SU-DHL-6 (cell line): ENCODE measurements at regions not wholly inside any gene's neighbourhood (a gene's known extent, or its start where the extent isn't known, plus 50 kb on each side); places are given as distances from the start of the nearest gene placed in this dataset.
"Not testable (repeated sequence)": the region's sequence is repeated elsewhere in the genome, so short reads cannot be mapped to it uniquely, and the experiment has no call there.

Experiments used
- H2AFZ ChIP-seq: fragments of 200-600 bp; sonication (generic); 2 replicates; pipeline ENCODE4 v1.6.1; 2014; ENCODE audit warnings: low read depth, mild to moderate bottlenecking, moderate library complexity, mixed read lengths, antibody characterized with exemption, low read length; ENCODE audit not compliant: severe bottlenecking
- H3F3A ChIP-seq: fragments of 200-600 bp; shearing (Covaris generic); 2 replicates; pipeline ENCODE4 v1.6.0; 2016; ENCODE audit warnings: antibody characterized with exemption, mild to moderate bottlenecking; ENCODE audit not compliant: insufficient read depth
- H3K27ac ChIP-seq: fragments of 200-600 bp; sonication (generic); 2 replicates; pipeline ENCODE4 v1.5.1; 2016; ENCODE audit warnings: low read depth, mild to moderate bottlenecking, low read length, moderate library complexity, mixed read lengths
- H3K27me3 ChIP-seq: fragments of 200-600 bp; sonication (generic), shearing (Covaris generic); 2 replicates; pipeline ENCODE4 v1.6.0; 2014; ENCODE audit warnings: mild to moderate bottlenecking, low read length
- H3K36me3 ChIP-seq: fragments of 200-600 bp; sonication (generic); 2 replicates; pipeline ENCODE4 v1.6.1; 2014; ENCODE audit warnings: mild to moderate bottlenecking, low read length, mixed read lengths
- H3K4me2 ChIP-seq: fragments of 300-600, 200-600 bp; shearing (Covaris generic), sonication (generic); 2 replicates; pipeline ENCODE4 v1.6.0; 2014; ENCODE audit warnings: low read length, low read depth, mild to moderate bottlenecking; ENCODE audit not compliant: poor library complexity, severe bottlenecking
- H3K4me3 ChIP-seq: fragments of 200-600 bp; sonication (generic); 2 replicates; pipeline ENCODE4 v1.5.1; 2014; ENCODE audit warnings: antibody characterized with exemption, low read length, mild to moderate bottlenecking, mixed read lengths; ENCODE audit not compliant: insufficient read depth, poor library complexity, severe bottlenecking
- H3K79me2 ChIP-seq: fragments of 200-600 bp; sonication (generic); 2 replicates; pipeline ENCODE4 v1.6.1; 2014; ENCODE audit warnings: mild to moderate bottlenecking, low read length, moderate library complexity; ENCODE audit not compliant: insufficient read depth
- H3K9ac ChIP-seq: fragments of 200-600 bp; sonication (generic); 2 replicates; pipeline ENCODE4 v1.7.0; 2014; ENCODE audit warnings: mild to moderate bottlenecking, low read length
- H3K9me2 ChIP-seq: fragments of 200-600 bp; sonication (generic); replicated peaks from 2 replicates; pipeline ENCODE4 v1.6.1; 2014; ENCODE audit warnings: low read length; ENCODE audit not compliant: insufficient read depth
- H3K9me3 ChIP-seq: fragments of 200-600 bp; sonication (generic); 2 replicates; pipeline ENCODE4 v1.6.1; 2014; ENCODE audit warnings: low read length, mixed read lengths; ENCODE audit not compliant: insufficient read depth
- H4K20me1 ChIP-seq: fragments of 200-600 bp; sonication (generic); 2 replicates; pipeline ENCODE4 v1.6.1; 2014; ENCODE audit warnings: low read depth, mild to moderate bottlenecking, antibody characterized with exemption, low read length, moderate library complexity, mixed read lengths
- CTCF ChIP-seq: fragments of 200-600 bp; sonication (generic); IDR thresholded peaks from one replicate; pipeline ENCODE4 v1.5.1; 2017; ENCODE audit warnings: antibody characterized with exemption, mild to moderate bottlenecking, low read length, moderate library complexity; ENCODE audit not compliant: insufficient read depth, poor library complexity, severe bottlenecking
- EZH2phosphoT487 ChIP-seq: fragments of 200-600 bp; sonication (generic), shearing (Covaris generic); conservative IDR thresholded peaks from 2 replicates; pipeline ENCODE4 v1.6.1; 2018; ENCODE audit warnings: mild to moderate bottlenecking, antibody characterized with exemption, low read length, moderate library complexity, mixed read lengths

- Histone ChIP-seq H3K9me2 (no peaks in the 10 kb centered on the region), H3K4me2 (no peak overlapping the region), H3K79me2 (no peaks in the 10 kb centered on the region), H3K4me3 (no peak overlapping the region), H3F3A (no peaks in the 10 kb centered on the region), H3K36me3 (no peaks in the 10 kb centered on the region), H3K9ac (no peak overlapping the region), H3K27me3 (no peaks in the 10 kb centered on the region), H4K20me1 (no peaks in the 10 kb centered on the region), H3K27ac (no peak overlapping the region), H3K9me3 (no peaks in the 10 kb centered on the region), H2AFZ (no peak overlapping the region)
- TF ChIP-seq EZH2phosphoT487 (no peak), CTCF (no peak)
Observed at GRCh38 chr1:233744779-233745513, 131.0 kb downstream of the KCNK1 start.

- H3K4me3 ChIP-seq = no peak overlapping the region
- no peaks in the 10 kb centered on the region for H3K79me2 ChIP-seq
- H3K36me3 ChIP-seq = no peaks in the 10 kb centered on the region
- no peaks in the 10 kb centered on the region for H3F3A ChIP-seq
- no peak for TF ChIP-seq EZH2phosphoT487
- no peaks in the 10 kb centered on the region for H3K9me3 ChIP-seq
- H2AFZ ChIP-seq = no peak overlapping the region
- H3K9me2 ChIP-seq = no peaks in the 10 kb centered on the region
- H4K20me1 ChIP-seq = no peaks in the 10 kb centered on the region
- H3K27ac ChIP-seq = no peak overlapping the region
- no peak overlapping the region for H3K4me2 ChIP-seq
- H3K9ac ChIP-seq = no peak overlapping the region
- H3K27me3 ChIP-seq = no peaks in the 10 kb centered on the region
Observed at GRCh38 chr1:233750139-233750538, 136.2 kb downstream of the KCNK1 start.

- no peaks in the 10 kb centered on the region for H3F3A ChIP-seq
- H4K20me1 ChIP-seq = no peaks in the 10 kb centered on the region
- TF ChIP-seq EZH2phosphoT487 = no peak
- no peak for TF ChIP-seq CTCF
- H3K9ac ChIP-seq = no peak overlapping the region
- no peaks in the 10 kb centered on the region for H3K9me2 ChIP-seq
- no peaks in the 10 kb centered on the region for H3K9me3 ChIP-seq
- no peaks in the 10 kb centered on the region for H3K36me3 ChIP-seq
- H3K27me3 ChIP-seq = no peaks in the 10 kb centered on the region
- no peak overlapping the region for H2AFZ ChIP-seq
- H3K27ac ChIP-seq = no peak overlapping the region
- no peak overlapping the region for H3K4me2 ChIP-seq
- no peak overlapping the region for H3K4me3 ChIP-seq
- no peaks in the 10 kb centered on the region for H3K79me2 ChIP-seq
Observed at GRCh38 chr1:233759665-233760064, 144.8 kb upstream of the SLC35F3 start.

GRCh38 chr1:233764304-233764703, 140.2 kb upstream of the SLC35F3 start:
- H4K20me1 ChIP-seq, H3K9me3 ChIP-seq, H3F3A ChIP-seq, H3K9me2 ChIP-seq, H3K79me2 ChIP-seq, H3K9ac ChIP-seq, H3K4me2 ChIP-seq, H2AFZ ChIP-seq, H3K4me3 ChIP-seq, H3K36me3 ChIP-seq, H3K27me3 ChIP-seq, H3K27ac ChIP-seq: not testable (repeated sequence)
